C4-2B (cell line): ENCODE measurements at regions not wholly inside any gene's neighbourhood (a gene's known extent, or its start where the extent isn't known, plus 50 kb on each side); places are given as distances from the start of the nearest gene placed in this dataset.

ENCODE experiments used
- ZFX ChIP-seq: fragments of 450-650 bp; IDR thresholded peaks from 2 replicates; pipeline ENCODE4 v1.6.1; 2017
- TF ChIP-seq, protein P1 (sequence below): fragments of 450-650 bp; conservative IDR thresholded peaks from 2 replicates; pipeline ENCODE4 v1.5.1; 2017; ENCODE audit warnings: mild to moderate bottlenecking

- TF ChIP-seq, protein P1, sequence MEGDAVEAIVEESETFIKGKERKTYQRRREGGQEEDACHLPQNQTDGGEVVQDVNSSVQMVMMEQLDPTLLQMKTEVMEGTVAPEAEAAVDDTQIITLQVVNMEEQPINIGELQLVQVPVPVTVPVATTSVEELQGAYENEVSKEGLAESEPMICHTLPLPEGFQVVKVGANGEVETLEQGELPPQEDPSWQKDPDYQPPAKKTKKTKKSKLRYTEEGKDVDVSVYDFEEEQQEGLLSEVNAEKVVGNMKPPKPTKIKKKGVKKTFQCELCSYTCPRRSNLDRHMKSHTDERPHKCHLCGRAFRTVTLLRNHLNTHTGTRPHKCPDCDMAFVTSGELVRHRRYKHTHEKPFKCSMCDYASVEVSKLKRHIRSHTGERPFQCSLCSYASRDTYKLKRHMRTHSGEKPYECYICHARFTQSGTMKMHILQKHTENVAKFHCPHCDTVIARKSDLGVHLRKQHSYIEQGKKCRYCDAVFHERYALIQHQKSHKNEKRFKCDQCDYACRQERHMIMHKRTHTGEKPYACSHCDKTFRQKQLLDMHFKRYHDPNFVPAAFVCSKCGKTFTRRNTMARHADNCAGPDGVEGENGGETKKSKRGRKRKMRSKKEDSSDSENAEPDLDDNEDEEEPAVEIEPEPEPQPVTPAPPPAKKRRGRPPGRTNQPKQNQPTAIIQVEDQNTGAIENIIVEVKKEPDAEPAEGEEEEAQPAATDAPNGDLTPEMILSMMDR: no peak
- TF ChIP-seq ZFX: no peak
Observed at GRCh38 chr5:87997662-87998061, 271.0 kb downstream of the TMEM161B start.
